ENCODE measurements at regions not wholly inside any gene's neighbourhood (a gene's known extent, or its start where the extent isn't known, plus 50 kb on each side); places are given as distances from the start of the nearest gene placed in this dataset.

GRCh38 chr12:67810166-67810565 lies 161.6 kb downstream of the DYRK2 start:
- no peak for TF ChIP-seq CTCF (IDR thresholded peaks at IDR 0.05; ENCODE audit: insufficient read depth, low read length, severe bottlenecking)
- FAIRE-seq (no peak), DNase-seq (ENCODE audit: low read depth) (no peak)
- no peak overlapping the region for H3K4me3 ChIP-seq (ENCODE audit: low read depth, low read length)
- no peaks in the 10 kb centered on the region for H3K27me3 ChIP-seq (ENCODE audit: control insufficient read depth, insufficient read depth, low read length)
- H3K36me3 ChIP-seq (ENCODE audit: control insufficient read depth, insufficient read depth, low read length) = no peaks in the 10 kb centered on the region

- Histone ChIP-seq H3K36me3 (ENCODE audit: control insufficient read depth, insufficient read depth, low read length) (no peaks in the 10 kb centered on the region), H3K4me3 (ENCODE audit: low read depth, low read length) (no peak overlapping the region), H3K27me3 (ENCODE audit: control insufficient read depth, insufficient read depth, low read length) (no peaks in the 10 kb centered on the region)
- FAIRE-seq (peak; percentile 79), DNase-seq (ENCODE audit: low read depth) (peak; percentile 97)
- TF ChIP-seq CTCF (IDR thresholded peaks at IDR 0.05; ENCODE audit: insufficient read depth, low read length, severe bottlenecking) = no peak
Measured at GRCh38 chr12:67811437-67812361, 163.2 kb downstream of the DYRK2 start.

- no peak for TF ChIP-seq CTCF (IDR thresholded peaks at IDR 0.05; ENCODE audit: insufficient read depth, low read length, severe bottlenecking)
- peak; percentile 40 for DNase-seq (ENCODE audit: low read depth)
- Histone ChIP-seq H3K27me3 (ENCODE audit: control insufficient read depth, insufficient read depth, low read length) (no peaks in the 10 kb centered on the region), H3K36me3 (ENCODE audit: control insufficient read depth, insufficient read depth, low read length) (no peaks in the 10 kb centered on the region), H3K4me3 (ENCODE audit: low read depth, low read length) (no peak overlapping the region)
- FAIRE-seq = no peak
Measured at GRCh38 chr12:67813456-67813904, 164.9 kb downstream of the DYRK2 start.

- no peak for TF ChIP-seq CTCF (IDR thresholded peaks at IDR 0.05; ENCODE audit: insufficient read depth, low read length, severe bottlenecking)
- DNase-seq (ENCODE audit: low read depth) (no peak), FAIRE-seq (no peak)
- no peak overlapping the region for H3K4me3 ChIP-seq (ENCODE audit: low read depth, low read length)
- H3K36me3 ChIP-seq (ENCODE audit: control insufficient read depth, insufficient read depth, low read length) = no peaks in the 10 kb centered on the region
- no peaks in the 10 kb centered on the region for H3K27me3 ChIP-seq (ENCODE audit: control insufficient read depth, insufficient read depth, low read length)
Measured at GRCh38 chr12:67816269-67816668, 167.7 kb downstream of the DYRK2 start.

GRCh38 chr12:67818459-67818903 lies 169.9 kb downstream of the DYRK2 start:
- TF ChIP-seq CTCF (IDR thresholded peaks at IDR 0.05; ENCODE audit: insufficient read depth, low read length, severe bottlenecking) = no peak
- Histone ChIP-seq H3K36me3 (ENCODE audit: control insufficient read depth, insufficient read depth, low read length) (no peaks in the 10 kb centered on the region), H3K27me3 (ENCODE audit: control insufficient read depth, insufficient read depth, low read length) (no peaks in the 10 kb centered on the region), H3K4me3 (ENCODE audit: low read depth, low read length) (no peak overlapping the region)
- FAIRE-seq (no peak), DNase-seq (ENCODE audit: low read depth) (no peak)
